SK-N-MC (cell line): ENCODE measurements at regions not wholly inside any gene's neighbourhood (a gene's known extent, or its start where the extent isn't known, plus 50 kb on each side); places are given as distances from the start of the nearest gene placed in this dataset.
"Not testable (repeated sequence)": the region's sequence is repeated elsewhere in the genome, so short reads cannot be mapped to it uniquely, and the experiment has no call there.

Experiments used
- DNase-seq: peaks from one replicate; pipeline ENCODE4 v3.0.0-alpha.2; 2011; ENCODE audit warnings: low read depth, low spot score
- H3K27ac ChIP-seq: fragments of 200-600 bp; sonication (generic); 2 replicates; pipeline ENCODE4 v1.5.1; 2016; ENCODE audit warnings: mixed run types
- H3K36me3 ChIP-seq: fragments of 200-600 bp; sonication (generic); 2 replicates; pipeline ENCODE4 v1.6.1; 2017; ENCODE audit warnings: antibody characterized with exemption, low read length, mixed read lengths; ENCODE audit not compliant: insufficient read depth
- H3K4me3 ChIP-seq: fragments of 200-600 bp; sonication (generic); 2 replicates; pipeline ENCODE4 v1.5.1; 2016
- H3K9ac ChIP-seq: fragments of 200-600 bp; sonication (generic); 2 replicates; pipeline ENCODE4 v1.8.0; 2017; ENCODE audit warnings: mixed run types, mixed read lengths; ENCODE audit not compliant: insufficient read length
- H3K9me3 ChIP-seq: fragments of 200-600 bp; sonication (generic); 2 replicates; pipeline ENCODE4 v1.6.1; 2017; ENCODE audit warnings: low read depth, mild to moderate bottlenecking, antibody characterized with exemption, low read length, moderate library complexity, mixed read lengths
- EZH2 ChIP-seq: fragments of 200-600 bp; sonication (generic); IDR thresholded peaks from one replicate; pipeline ENCODE4 v1.6.1; 2017; ENCODE audit warnings: antibody characterized with exemption
- FOXP2 ChIP-seq: optimal IDR thresholded peaks from 2 replicates; pipeline ENCODE3; 2011; ENCODE audit warnings: mild to moderate bottlenecking, moderate library complexity; ENCODE audit not compliant: insufficient read depth; ENCODE audit errors: extremely low read length, control extremely low read depth
- POLR2AphosphoS5 ChIP-seq: IDR thresholded peaks from 2 replicates; pipeline ENCODE4 v1.6.1; 2012; ENCODE audit warnings: mild to moderate bottlenecking, low read depth, low read length, borderline replicate concordance

DNA sequence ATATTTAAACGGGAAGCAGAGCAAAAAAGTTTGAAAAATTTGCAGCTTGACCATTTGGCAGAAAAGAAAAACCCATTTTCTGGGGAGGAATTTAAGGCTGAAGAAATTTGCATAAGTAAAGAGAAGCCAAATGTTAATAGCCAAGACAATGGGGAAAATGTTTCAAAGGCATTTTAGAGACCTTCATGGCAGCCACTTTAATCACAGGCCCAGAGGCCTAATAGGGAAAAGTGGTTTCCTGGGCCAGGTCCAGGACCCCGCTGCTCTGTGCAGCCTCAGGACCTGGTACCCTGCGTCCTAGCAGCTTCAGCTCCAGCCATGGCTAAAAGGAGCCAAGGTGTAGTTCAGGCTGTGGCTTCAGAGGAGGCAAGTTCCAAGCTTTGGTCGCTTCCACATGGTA is 507.3 kb downstream of the SLCO4C1 start:
- no peak overlapping the region for H3K4me3 ChIP-seq
- DNase-seq = no peak
- TF ChIP-seq FOXP2 = no peak
- TF ChIP-seq EZH2 = no peak
- TF ChIP-seq POLR2AphosphoS5 = no peak

GRCh38 chr5:101785090-101785489 is 511.0 kb downstream of the SLCO4C1 start:
- DNase-seq = no peak
- Histone ChIP-seq H3K36me3 (no peaks in the 10 kb centered on the region), H3K9ac (no peak overlapping the region)

More for the DNA sequence above, 507.3 kb downstream of the SLCO4C1 start:
- no peak overlapping the region for H3K9ac ChIP-seq
- no peak overlapping the region for H3K27ac ChIP-seq
- no peaks in the 10 kb centered on the region for H3K36me3 ChIP-seq
- H3K9me3 ChIP-seq = no peaks in the 10 kb centered on the region

GRCh38 chr5:101783241-101784013 is 512.7 kb downstream of the SLCO4C1 start:
- Histone ChIP-seq H3K9me3 (no peaks in the 10 kb centered on the region), H3K27ac (no peak overlapping the region), H3K9ac (no peak overlapping the region), H3K36me3 (no peaks in the 10 kb centered on the region), H3K4me3 (no peak overlapping the region)
- DNase-seq = no peak
- TF ChIP-seq EZH2 = no peak
- no peak for TF ChIP-seq POLR2AphosphoS5
- TF ChIP-seq FOXP2 = no peak

More at GRCh38 chr5:101785090-101785489, 511.0 kb downstream of the SLCO4C1 start:
- TF ChIP-seq POLR2AphosphoS5 = no peak
- TF ChIP-seq FOXP2 = no peak
- no peak for TF ChIP-seq EZH2
- Histone ChIP-seq H3K27ac (no peak overlapping the region), H3K4me3 (no peak overlapping the region), H3K9me3 (no peaks in the 10 kb centered on the region)

- DNase-seq = no peak
Observed at GRCh38 chr5:101782352-101783103, 513.6 kb downstream of the SLCO4C1 start.

DNA sequence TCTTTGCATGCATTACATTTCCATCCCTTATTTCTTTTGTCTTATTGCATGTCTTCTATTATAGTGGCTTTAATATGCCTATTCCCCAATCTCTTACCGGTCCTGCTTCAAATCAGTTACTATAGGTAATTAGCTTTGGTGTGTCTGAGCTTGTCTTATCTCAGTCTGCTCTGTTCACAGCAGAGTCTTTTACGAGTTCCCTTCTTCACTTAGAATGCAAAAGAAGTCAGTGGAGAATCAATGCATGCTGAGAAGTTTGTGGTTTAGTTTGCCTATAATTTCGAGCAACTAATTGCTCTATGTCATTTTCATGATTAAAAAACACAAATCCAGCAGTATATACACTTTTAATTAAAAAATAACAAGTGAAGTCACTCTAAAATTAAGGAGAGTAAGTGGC is 545.0 kb downstream of the SLCO4C1 start:
- TF ChIP-seq POLR2AphosphoS5 = no peak
- no peak for TF ChIP-seq EZH2
- TF ChIP-seq FOXP2 = no peak
- no peak overlapping the region for H3K4me3 ChIP-seq
- no peak overlapping the region for H3K9ac ChIP-seq
- no peaks in the 10 kb centered on the region for H3K36me3 ChIP-seq
- H3K27ac ChIP-seq = no peak overlapping the region
- DNase-seq = no peak
- H3K9me3 ChIP-seq = no peaks in the 10 kb centered on the region

More at GRCh38 chr5:101782352-101783103, 513.6 kb downstream of the SLCO4C1 start:
- no peak for TF ChIP-seq POLR2AphosphoS5
- TF ChIP-seq EZH2 = no peak
- TF ChIP-seq FOXP2 = no peak
- H3K4me3 ChIP-seq = no peak overlapping the region
- no peaks in the 10 kb centered on the region for H3K9me3 ChIP-seq
- H3K9ac ChIP-seq = no peak overlapping the region
- no peak overlapping the region for H3K27ac ChIP-seq
- H3K36me3 ChIP-seq = no peaks in the 10 kb centered on the region

DNA sequence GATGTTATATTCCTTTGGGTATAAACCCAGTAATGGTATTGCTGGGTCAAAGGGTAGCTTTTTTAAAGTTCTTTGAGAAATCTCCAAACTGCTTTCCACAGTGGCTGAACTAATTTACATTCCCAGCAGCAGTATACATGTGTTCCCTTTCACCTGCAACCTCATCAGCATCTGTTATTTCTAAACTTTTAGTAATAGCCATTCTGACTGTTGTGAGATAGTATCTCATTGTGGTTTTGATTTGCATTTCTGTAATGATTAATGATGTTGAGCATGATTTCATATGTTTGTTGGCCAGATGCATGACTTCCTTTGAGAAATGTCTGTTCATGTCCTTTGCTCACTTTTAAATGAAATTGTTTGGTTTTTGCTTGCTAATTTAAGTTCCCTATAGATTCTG is 553.1 kb downstream of the SLCO4C1 start:
- not testable (repeated sequence) for DNase-seq, H3K27ac ChIP-seq, H3K36me3 ChIP-seq, H3K9me3 ChIP-seq, H3K4me3 ChIP-seq, H3K9ac ChIP-seq

DNA sequence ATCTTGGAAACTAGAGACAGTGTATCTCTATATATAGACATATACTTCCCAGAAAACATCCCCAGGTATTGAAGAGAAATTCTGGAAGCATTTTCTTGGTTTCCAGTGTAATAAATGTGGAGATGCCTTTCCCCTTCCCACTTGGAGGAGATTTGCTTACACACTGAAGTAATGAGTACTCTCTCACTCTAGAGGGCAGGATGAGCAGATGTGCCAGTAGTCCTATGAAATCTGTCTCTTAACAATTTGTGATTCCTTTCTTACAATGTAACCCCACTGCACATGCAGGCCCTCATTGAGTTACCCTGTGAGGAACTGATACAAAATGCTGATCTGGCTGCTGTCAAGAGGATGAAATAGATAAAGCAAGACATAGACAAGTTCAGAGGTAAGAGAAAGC is 567.2 kb downstream of the SLCO4C1 start:
- no peak overlapping the region for H3K9ac ChIP-seq
- DNase-seq = no peak
- TF ChIP-seq POLR2AphosphoS5 (no peak), FOXP2 (no peak), EZH2 (no peak)
- no peak overlapping the region for H3K27ac ChIP-seq
- H3K9me3 ChIP-seq = no peaks in the 10 kb centered on the region
- no peak overlapping the region for H3K4me3 ChIP-seq
- H3K36me3 ChIP-seq = no peaks in the 10 kb centered on the region

GRCh38 chr5:101721543-101721942 is 574.5 kb downstream of the SLCO4C1 start:
- no peaks in the 10 kb centered on the region for H3K36me3 ChIP-seq
- no peaks in the 10 kb centered on the region for H3K9me3 ChIP-seq
- H3K9ac ChIP-seq = no peak overlapping the region
- no peak overlapping the region for H3K4me3 ChIP-seq
- H3K27ac ChIP-seq = no peak overlapping the region
- no peak for DNase-seq
- TF ChIP-seq POLR2AphosphoS5 = no peak
- TF ChIP-seq EZH2 = no peak
- TF ChIP-seq FOXP2 = no peak

- no peak overlapping the region for H3K9ac ChIP-seq
- no peak overlapping the region for H3K27ac ChIP-seq
- TF ChIP-seq FOXP2 (no peak), POLR2AphosphoS5 (no peak), EZH2 (no peak)
- H3K9me3 ChIP-seq = no peaks in the 10 kb centered on the region
- no peaks in the 10 kb centered on the region for H3K36me3 ChIP-seq
- DNase-seq = no peak
- no peak overlapping the region for H3K4me3 ChIP-seq
Observed at GRCh38 chr5:101720033-101720432, 576.1 kb downstream of the SLCO4C1 start.
